ENCODE measurements at regions not wholly inside any gene's neighbourhood (a gene's known extent, or its start where the extent isn't known, plus 50 kb on each side); places are given as distances from the start of the nearest gene placed in this dataset.

DNA sequence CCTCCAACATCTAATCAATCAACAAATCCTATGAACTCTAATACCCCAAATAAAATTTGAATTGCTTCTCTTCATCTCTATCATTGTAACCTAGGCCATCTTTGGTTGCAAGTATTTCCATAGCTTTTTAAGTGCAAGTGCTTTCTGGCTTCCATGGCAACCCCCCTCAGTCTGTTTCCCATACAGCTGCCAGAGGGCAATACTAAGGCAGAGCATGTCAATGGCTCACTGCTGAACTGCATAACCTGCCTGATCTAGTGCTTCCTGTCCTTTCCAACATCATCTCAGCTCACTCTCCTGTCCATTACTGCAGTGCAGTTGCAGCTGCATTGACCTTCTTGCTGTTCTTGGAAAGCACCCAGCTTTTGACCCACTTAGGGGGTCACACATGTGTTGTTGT, 198.4 kb downstream of the WNT5A start:
- TF ChIP-seq POLR2AphosphoS5 (IDR thresholded peaks at IDR 0.05; ENCODE audit: low read depth, low read length): no peak
- TF ChIP-seq TAF1 (IDR thresholded peaks at IDR 0.05; ENCODE audit: borderline replicate concordance, insufficient read depth, low read length): no peak
- TF ChIP-seq, protein P1, sequence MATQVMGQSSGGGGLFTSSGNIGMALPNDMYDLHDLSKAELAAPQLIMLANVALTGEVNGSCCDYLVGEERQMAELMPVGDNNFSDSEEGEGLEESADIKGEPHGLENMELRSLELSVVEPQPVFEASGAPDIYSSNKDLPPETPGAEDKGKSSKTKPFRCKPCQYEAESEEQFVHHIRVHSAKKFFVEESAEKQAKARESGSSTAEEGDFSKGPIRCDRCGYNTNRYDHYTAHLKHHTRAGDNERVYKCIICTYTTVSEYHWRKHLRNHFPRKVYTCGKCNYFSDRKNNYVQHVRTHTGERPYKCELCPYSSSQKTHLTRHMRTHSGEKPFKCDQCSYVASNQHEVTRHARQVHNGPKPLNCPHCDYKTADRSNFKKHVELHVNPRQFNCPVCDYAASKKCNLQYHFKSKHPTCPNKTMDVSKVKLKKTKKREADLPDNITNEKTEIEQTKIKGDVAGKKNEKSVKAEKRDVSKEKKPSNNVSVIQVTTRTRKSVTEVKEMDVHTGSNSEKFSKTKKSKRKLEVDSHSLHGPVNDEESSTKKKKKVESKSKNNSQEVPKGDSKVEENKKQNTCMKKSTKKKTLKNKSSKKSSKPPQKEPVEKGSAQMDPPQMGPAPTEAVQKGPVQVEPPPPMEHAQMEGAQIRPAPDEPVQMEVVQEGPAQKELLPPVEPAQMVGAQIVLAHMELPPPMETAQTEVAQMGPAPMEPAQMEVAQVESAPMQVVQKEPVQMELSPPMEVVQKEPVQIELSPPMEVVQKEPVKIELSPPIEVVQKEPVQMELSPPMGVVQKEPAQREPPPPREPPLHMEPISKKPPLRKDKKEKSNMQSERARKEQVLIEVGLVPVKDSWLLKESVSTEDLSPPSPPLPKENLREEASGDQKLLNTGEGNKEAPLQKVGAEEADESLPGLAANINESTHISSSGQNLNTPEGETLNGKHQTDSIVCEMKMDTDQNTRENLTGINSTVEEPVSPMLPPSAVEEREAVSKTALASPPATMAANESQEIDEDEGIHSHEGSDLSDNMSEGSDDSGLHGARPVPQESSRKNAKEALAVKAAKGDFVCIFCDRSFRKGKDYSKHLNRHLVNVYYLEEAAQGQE (IDR thresholded peaks at IDR 0.05; ENCODE audit: insufficient read depth in 1 of 2, low read depth in 2 of 2, low read length in 2 of 2): no peak
- no peak for TF ChIP-seq FOXP2 (optimal IDR thresholded peaks at IDR 0.05; ENCODE audit: borderline replicate concordance, extremely low read depth, extremely low read length, insufficient read depth)
